Activated gamma-delta T cell (primary cell): ENCODE measurements at regions not wholly inside any gene's neighbourhood (a gene's known extent, or its start where the extent isn't known, plus 50 kb on each side); places are given as distances from the start of the nearest gene placed in this dataset.
"Not testable (repeated sequence)": the region's sequence is repeated elsewhere in the genome, so short reads cannot be mapped to it uniquely, and the experiment has no call there.

Experiments used
- DNase-seq: peaks from one replicate; lab custom pipeline; 2025; lab: John Stamatoyannopoulos, UW

DNA sequence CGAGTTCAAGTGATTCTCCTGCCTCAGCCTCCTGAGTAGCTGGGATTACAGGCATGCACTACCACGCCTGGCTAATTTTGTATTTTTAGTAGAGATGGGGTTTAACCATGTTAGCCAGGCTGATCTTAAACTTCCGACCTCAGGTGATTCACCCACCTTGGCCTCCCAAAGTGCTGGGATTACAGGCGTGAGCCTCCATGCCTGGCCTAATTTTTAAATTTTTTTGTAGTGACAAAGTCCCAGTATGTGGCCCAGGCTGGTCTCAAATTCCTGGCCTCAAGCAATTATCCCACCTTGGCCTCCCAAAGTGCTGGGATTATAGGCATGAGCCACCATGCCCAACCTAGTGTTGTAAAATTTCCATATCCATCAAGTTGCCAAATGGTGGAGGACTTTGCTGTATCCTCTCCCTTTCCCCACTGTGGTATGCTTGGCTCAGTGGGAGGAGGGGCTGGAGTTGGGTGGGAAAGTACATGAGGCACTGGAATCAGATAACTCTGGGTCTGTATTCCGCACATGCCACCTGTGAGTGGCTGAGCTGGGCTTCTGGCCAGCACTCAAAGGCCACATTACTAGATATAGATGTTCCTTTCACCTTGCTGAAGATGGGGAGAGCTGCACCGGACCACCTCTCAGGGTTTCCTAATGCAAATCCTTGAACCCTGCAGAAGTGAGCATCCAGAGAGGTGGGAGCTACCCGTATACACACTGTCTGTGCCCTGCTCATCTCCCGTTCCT, 252.6 kb downstream of the GOLGA6L6 start:
- not testable (repeated sequence) for DNase-seq

DNA sequence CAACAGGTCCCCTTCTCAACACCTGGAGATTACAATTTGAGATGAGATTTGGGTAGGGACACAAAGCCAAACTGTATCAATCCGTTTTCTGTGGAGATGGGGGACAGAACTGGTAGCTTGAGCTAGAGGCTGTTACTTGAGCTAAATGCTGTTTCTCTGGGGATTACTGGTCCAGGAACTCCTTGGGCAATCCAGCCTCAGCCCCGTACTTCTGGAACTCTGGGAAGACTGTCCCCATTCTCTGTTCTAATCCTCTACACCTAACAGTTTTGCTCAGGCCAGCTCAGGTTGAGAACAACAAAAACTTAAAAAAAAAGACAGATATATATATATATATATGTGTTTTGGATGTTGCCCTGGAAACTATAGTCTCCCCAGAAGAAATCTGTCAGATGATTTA, 255.0 kb downstream of the GOLGA6L6 start:
- not testable (repeated sequence) for DNase-seq

DNA sequence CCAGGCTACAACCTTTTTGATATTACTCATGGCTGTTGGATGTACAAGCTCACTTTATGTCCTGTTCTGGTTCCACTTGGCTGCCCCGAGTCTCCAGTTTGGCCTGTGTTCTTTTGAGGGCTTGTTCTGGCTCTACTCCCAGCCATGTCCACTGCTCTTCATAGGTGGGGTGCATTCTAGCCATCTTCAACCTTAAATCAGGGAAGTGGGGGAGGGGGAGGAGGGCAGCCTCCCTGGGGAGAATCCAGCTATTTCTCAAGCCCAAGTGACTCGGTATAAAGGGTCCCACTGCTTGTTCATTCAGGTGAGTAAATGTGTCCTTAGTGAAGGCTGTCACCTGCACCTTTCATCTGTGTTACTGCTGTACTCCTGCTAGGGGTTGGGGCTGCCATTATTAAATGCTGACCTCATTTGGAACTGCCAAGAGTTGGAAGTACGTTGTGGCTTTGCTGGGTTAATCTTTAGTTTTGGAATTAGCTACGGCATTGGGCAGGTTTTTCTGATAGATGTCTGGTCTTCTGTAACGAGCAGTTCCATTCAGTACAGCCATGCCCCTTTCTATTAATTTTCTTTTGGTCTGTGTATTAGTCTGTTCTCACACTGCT, 255.8 kb downstream of the GOLGA6L6 start:
- not testable (repeated sequence) for DNase-seq

DNA sequence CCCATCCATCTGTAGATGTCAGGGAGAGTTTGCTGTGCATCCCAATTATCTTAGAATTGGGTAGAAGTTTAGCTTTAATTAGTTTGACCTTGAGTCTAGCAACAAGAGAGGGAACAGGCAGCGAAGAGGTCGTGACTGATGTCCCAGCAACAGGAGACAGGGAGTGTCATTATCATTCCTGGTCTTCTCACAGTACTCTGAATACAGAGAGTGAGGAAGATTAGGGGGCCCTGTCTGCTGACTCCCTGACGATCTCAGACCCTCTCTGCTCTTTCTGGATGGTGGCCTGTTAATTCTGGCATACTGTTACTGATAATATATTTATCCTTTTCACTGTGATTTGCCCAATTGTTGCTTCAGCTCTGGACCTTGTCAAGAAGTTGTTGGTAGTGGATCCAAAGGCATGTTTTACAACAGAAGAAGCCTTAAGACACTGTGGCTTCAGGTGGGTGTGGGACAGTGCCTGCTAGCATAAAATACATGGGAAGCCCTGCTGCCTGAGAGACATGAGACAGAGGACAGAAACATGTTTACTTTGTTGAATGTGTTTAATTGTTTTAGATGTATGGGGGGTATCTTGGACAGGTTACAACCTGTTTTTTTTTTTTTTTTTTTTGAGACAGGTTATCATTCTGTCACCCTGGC, 256.6 kb downstream of the GOLGA6L6 start:
- DNase-seq = not testable (repeated sequence)

DNA sequence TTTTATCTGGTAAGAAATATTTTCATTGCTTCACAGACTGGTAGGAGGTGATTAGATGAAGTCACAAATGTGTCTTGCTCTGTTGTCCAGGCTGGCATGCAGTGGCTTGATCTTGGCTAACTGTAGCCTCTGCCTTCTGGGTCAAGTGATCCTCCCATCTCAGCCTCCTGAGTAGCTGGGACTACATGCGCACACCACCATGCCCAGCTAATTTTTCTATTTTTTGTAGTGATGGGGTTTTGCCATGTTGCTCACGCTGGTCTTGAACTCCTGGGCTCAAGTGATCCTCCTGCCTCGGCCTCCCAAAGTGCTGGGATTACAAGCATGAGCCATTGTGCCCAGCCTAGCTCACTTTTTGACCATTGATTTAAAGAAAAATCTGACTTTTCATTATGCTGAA, 257.9 kb downstream of the GOLGA6L6 start:
- not testable (repeated sequence) for DNase-seq

DNA sequence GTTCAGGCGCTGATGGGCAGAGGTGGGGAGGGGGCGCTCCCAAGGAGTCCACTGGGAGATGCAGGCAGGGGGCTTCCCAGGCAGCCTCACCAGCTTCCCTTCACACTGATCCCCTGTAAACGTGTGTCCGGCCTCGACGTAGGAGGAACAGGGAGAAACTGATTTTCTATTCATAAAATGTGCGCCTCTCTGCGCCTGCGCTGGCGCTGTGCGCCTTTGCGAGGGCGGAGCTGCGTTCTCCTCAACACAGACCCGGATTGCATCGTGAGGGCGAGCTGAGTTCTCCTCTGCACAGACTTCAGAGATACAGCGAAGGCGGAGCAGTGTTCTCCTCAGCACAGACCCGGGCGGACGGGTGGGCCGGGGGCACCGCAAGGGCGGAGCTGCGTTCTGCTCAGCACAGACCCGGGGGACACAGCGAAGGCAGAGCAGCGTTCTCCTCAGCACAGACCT, 259.1 kb downstream of the GOLGA6L6 start:
- DNase-seq = not testable (repeated sequence)

DNA sequence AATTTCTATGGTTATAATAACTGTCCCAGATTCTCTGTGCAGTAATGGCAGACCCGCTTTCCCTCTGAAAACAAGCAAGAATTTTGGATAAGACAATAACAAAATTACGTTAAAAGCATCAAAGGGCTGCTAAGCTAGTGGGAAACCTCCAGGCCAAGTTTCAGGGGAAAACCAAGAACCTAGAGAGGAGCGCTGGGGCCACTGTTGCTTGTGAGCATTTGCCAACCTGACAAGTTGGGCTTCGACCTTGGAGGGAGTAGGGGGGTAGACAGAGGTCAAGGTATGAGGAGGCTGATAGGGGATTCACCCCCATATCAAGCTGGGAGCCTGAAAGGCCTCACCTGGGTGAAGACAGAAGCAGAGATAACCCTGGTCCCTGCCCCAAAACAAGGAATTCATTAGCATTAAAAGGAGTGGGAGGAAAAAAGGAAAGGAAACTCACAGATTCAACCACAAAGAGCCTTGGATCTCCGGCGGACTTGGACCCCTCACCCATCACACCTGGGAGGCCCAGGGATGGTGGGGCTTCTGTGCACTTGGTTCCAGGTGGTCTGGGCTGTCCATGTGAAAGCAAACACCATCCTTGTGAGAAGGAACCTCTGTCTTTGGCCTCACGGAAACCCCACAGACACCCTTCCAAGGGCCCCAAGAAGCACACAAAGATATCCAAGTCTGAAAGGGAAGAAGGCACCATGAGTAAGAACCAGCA, 259.9 kb downstream of the GOLGA6L6 start:
- not testable (repeated sequence) for DNase-seq

DNA sequence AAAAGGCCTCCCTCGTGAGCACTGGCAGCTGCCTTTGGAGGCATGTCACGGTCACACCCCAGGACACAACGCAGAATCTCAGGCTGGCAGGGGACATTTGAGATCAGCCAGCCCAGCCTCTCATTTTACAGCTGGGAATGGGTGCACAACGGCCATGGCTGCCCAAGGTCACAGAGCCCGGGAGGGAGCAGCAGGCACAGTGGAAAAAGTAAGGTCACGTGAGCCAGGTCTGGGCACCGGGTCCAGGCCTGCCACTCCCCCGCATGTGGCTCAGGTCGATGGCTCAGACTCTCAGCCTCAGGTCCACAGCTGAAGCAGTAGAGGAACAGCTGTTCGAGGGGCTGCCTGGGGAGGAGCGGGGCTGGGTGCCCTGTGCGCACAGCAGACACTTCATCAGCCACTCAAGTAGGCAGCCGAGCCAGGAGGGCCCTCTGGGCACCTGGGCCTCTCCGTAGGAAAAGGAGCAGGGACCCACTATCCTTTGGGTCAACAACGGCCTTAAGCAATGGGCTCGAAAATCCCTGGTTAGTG, 260.6 kb downstream of the GOLGA6L6 start:
- no peak for DNase-seq

DNA sequence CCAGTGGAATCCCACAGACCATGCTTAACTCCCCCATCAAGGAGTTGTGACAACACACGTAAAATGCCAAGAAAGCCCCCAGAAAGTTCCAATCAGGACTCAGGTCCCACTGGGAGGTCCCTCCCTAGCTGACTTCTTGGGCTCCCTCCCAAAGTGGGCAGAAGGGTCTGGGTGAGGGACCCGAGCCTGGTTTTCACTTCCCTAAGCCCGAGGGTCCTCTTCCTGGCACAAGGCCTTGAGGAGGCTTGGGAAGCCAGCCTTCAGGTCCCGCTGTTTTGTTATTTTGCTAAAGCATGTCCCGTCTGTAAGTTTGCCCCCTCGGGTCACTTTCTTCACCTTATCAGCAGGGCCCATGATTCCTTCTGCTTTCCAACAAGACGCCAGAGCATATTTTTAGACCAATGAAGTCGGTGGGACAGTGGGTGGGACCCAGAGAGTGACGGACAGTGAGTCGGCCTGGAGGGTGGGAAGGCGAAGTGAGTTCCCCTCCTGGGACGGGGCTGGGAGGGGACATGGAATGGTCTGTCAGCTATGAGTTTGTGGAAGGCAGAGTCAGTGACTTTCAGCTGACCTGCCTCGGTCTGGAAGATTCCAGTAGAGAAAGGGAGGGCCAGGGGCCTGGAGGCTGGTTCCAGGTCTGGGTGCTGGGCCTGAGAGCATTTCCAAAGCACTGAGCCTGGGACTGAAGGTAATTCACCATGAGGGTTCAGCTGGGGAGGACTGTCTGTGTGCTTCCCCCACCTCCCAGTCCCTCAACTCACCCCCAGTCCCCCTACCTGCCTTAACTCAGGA, 261.3 kb downstream of the GOLGA6L6 start:
- DNase-seq = not testable (repeated sequence)

DNA sequence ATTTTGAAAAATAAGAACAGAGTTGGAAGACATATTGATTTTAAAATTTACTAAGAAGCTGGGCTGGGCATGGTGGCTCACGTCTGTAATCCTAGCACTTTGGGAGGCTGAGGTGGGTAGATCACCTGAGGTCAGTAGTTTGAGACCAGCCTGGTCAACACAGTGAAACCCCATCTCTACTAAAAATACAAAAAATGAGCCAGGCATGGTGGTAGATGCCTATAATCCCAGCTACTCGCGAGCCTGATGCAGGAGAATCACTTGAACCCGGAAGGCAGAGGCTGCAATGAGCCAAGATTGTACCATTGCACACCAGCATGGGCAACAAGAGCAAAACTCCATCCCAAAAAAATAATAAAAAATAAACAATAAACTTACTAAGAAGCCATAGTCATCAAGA, 262.5 kb downstream of the GOLGA6L6 start:
- DNase-seq = not testable (repeated sequence)

DNA sequence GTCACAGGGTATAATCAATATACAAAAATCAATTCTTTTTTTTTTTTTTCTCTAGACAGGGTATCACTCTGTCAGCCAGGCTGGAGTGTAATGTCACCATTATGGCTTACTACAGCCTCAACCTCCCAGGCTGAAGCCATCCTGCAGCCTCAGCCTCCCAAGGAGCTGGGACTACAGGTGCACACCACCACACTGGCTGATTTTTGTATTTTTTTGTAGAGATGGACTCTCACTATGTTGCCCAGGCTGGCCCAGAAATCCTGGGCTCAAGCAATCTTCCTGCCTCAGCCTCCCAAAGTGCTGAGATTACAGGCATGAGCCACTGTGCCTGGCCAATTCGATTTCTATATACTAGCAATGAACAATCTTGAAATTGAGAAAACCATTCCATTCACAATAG, 263.2 kb downstream of the GOLGA6L6 start:
- DNase-seq = not testable (repeated sequence)

DNA sequence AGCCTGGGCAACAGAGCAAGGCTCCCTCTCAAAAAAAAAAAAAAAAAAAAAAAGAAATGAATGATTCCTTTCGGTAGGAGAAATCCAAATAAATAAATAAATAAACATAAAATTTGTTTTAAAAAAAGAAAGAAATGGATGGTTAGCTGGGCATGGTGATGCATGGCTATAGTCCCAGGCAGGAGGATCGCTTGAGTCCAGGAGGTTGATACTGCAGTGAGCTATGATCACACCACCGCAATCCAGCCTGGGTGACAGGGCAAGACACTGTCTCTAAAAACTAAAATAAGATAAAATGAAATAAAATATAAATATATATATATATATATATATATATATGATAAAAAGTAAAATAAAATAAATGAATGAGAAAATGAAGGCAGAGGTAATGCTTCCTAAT, 264.1 kb downstream of the GOLGA6L6 start:
- DNase-seq = not testable (repeated sequence)

DNA sequence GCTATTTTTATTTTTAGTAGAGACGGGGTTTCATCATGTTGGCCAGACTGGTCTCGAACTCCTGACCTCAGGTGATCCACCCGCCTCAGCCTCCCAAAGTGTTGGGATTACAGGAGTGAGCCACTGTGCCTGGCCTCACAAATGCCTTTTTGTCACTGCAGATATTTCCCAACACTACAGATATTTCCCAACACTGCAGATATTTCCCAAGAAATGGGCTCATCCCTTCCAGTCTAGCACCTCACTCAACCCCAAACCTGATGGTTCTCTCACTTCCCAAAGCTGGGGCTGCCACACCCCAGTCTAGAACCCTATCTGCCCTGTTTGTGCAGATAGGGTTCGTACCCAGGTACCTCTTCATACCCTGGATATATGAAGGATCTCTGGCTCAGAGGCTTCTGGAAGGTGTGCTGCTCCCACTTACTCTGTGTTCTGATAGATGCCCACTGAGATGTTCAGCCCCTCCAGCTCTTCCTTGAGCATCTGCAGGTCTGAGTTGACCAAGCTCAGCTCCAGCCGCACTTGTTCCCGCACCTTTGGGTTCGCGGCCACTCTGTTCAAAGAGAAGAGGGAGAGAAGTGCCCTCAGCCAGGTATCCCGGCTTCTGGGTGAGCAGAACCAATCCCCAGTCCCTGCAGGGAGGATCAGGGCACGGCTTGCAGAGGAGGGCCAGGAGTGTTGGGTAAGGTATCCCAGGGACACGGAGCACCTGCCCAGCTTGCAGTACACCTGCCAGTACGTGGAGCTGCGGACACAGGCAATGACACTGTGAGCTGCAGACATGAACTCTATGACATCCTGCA, 265.1 kb downstream of the GOLGA6L6 start:
- not testable (repeated sequence) for DNase-seq

DNA sequence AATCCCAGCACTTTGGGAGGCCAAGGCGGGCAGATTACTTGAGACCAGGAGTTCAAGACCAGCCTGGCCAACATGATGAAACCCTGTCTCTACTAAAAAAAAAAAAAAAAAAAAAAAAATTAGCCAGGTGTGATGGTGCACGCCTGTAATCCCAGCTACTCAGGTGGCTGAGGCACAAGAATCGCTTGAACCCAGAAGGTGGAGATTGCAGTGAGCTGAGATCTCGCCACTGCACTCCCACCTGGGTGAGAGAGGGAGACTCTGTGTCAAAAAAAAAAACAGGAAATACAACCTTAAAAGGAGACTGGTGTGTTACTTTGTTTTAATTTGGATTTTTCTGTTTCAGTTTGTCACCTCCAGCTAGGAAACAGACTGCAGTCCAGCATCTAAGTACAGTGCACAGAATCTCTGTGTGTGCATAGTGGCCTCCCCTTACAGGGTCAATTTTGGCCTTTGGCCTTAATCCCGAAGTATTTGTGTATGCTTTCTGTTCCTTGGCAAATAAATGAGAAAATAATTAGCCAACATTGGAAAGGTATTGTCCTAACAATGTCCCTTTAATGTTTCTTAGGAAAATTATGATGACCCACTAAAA, 266.1 kb downstream of the GOLGA6L6 start:
- DNase-seq = not testable (repeated sequence)

DNA sequence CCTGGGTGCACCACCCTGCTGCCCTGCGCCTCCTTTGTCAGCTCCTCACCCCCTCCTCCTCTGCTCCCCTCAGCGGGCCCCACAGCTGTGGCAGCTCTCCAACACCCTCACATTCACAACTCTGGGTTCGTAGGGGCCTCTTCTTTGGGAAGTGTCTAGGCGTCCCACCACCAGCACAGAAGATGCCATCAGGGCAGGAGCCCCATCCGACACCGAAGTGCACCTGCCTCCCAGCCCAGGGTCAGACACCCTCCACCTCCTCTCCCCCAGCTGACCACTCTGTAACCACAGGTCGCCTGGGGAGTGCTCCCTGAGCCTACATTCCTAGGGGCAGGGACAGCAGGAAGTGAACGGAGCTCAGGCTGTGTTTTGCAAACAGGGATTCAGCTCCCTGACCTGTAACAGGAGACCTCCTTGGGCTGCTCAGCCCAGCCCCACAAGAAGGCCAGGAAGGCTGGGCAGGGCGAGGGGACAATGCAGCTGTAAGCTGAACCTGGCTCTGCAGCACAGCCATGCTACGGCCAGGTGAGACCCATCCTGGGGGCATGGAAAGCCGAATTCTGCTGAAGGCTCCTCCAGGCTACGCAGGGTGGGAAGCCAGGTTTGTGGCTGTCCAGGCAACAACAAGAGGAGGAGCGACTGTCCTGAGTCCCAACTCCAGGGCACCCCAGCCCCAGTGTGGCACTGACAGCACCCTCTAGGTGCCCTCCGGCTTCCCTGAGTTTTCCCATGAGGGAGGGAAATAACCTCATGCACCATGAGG, 269.0 kb downstream of the GOLGA6L6 start:
- no peak for DNase-seq

DNA sequence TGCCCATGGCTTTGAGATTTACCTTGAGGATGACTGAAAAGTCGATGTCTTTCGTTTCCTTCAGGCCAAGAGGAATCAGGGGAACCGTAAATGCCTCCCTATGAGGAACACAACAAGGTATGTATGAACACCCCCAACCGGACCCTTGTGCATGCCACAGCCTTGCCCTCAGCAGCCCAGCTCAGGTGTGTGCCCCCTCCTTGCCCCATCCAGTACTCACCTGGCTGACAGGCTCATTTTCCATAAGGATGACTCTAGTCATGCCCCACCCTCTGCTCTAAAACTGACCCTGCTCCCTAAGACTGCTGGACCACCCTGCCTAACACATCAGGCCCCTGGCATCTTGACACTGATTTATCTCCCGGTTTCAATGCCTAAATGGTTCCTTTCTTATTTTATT, 270.0 kb downstream of the GOLGA6L6 start:
- no peak for DNase-seq

DNA sequence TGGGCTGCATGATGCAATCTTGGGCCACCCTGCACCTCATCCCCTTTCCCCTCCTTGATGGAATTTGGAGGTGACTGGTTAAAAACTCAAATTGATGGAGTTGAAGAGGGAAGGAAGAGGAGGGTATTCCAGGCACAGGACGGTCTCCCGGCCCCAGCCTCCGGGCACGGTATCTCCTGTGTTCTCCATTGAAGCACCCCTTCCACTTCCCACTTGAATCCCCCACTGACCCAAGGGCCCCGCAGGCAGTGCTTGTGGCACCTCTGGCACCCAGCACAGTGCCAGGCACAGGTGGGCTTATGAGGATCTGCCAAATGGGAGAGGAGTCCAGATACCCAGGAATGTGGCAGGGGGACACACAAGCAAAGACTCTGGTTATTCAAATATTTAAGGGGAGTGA, 271.6 kb downstream of the GOLGA6L6 start:
- not testable (repeated sequence) for DNase-seq

DNA sequence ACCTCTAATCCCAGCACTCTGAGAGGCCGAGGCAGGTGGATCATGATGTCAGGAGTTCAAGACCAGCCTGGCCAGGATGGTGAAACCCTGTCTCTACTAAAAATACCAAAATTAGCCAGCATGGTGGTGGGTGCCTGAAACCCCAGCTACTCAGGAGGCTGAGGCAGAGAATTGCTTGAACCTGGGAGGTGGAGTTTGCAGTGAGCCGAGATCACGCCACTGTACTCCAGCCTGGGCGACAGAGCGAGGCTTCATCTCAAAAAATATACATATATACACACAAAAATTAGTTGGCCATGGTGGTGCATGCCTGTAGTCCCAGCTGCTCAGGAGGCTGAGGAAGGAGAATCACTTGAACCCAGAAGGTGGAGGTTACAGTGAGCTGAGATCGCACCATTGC, 273.6 kb downstream of the GOLGA6L6 start:
- not testable (repeated sequence) for DNase-seq

DNA sequence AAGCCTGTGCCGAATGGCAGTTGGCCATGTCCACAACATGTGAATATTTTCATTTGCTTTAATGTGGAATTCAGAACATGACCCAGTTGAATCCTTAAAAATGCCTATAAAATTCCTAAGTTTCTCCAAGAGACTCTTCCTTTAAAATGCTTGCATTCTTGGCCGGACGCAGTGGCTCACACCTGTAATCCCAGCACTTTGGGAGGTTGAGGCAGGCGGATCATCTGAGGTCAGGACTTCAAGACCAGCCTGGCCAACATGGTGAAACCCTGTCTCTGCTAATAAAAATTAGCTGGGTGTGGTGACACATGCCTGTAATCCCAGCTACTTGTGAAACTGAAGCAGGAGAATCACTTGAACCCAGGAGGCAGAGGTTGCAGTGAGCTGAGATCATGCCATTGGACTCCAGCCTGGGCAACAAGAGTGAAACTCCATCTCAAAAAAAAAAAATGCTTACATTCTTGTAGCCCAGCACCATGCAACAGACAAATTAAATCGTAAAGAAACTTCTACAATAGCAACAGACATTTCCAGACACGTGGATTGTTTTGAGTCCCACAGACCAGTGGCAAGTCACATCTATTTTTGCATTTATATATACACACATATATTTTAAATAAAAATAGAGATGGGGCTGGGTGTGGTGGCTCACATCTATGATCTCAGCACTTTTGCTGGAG, 274.4 kb downstream of the GOLGA6L6 start:
- DNase-seq = not testable (repeated sequence)
